NCI-H2171 treated with DMSO at 0.1 percent for 48 hours (cell line): ENCODE measurements at regions not wholly inside any gene's neighbourhood (a gene's known extent, or its start where the extent isn't known, plus 50 kb on each side); places are given as distances from the start of the nearest gene placed in this dataset.

ENCODE experiments used
- DNase-seq: peaks from one replicate; lab custom pipeline; 2025; lab: John Stamatoyannopoulos, UW

DNA sequence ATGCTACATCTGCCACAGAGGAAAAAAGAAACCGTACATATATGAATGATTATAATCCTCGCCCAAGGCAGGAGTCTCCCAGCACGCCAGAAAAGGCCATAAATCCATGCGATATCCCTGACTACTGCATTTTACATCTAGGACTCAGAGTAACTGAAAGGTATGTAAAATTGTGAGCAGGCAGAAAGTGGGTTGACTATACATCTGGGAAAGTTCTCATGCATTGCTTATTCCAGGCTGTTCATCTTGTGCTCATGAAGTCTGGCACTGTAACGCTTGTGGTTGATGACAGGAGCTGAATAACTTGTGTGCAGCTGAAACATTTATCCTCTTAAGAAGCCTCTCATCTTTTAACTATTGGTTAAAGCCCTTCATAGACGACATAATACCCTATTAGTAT, 193.4 kb upstream of the STEAP4 start:
- no peak for DNase-seq

GRCh38 chr7:88495881-88496725, 189.4 kb upstream of the STEAP4 start:
- no peak for DNase-seq

DNA sequence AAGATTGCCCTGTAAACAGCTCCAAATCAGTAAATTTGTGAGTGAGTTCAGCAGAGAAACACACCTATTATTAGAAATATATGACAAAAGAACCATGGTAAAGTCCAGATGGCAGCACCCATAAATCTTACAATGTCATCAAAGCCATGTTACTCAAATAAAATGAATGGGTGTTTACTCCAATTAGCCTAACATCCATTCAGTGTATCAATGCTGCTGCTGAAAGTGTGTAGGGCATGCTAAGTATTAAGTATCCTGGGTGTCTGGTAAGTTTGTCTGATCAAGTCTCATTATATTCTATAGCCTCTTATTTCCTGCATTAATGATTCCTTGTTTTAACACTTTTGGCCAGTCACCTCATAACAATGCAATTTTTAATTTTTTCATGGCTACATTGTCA, 185.5 kb upstream of the STEAP4 start:
- no peak for DNase-seq

DNA sequence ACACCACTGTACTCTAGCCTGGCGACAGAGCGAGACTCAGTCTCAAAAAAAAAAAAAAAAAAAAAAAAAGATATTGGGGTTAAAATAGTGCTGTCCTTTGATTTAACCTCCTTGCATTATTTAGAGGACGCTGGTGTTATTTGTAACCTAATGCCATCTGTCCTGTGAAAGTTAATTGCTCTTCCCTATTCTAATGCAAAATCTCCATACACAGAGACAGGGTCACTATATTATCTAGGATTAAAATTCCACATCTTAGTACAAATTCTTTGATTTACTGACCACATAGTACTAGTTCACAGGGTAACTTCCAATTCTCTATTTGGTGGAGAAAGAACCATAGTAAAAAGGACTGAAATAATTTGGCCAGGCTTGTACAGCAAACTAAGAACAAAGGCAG, 184.2 kb upstream of the STEAP4 start:
- DNase-seq, result no peak

- no peak for DNase-seq
Measured at GRCh38 chr7:88490161-88490560, 183.5 kb upstream of the STEAP4 start.

GRCh38 chr7:88485821-88486220, 179.1 kb upstream of the STEAP4 start:
- DNase-seq, result no peak

GRCh38 chr7:88484551-88484950, 177.9 kb upstream of the STEAP4 start:
- no peak for DNase-seq

- no peak for DNase-seq
Measured at GRCh38 chr7:88480896-88481295, 174.2 kb upstream of the STEAP4 start.

GRCh38 chr7:88480271-88480670, 173.6 kb upstream of the STEAP4 start:
- no peak for DNase-seq

- DNase-seq, result no peak
Measured at GRCh38 chr7:88477976-88478375, 171.3 kb upstream of the STEAP4 start.

DNA sequence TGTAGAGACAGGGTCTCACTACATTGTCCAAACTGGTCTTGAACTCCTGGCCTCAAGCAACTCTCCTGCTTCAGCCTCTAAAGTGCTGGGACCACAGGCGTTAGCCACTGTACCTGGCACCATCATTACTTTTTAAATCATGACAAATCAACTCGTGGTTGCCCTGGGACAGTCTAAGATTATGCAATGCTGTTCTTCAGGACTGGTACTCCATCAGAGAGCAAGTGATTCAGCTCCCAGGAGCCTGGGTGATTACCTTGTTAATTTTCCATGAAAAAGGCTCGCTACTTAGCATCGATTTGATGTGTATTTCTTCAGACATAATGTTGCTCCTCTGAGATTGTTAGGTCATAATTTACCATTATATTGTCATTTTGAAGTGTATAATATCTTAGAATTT, 158.9 kb upstream of the STEAP4 start:
- no peak for DNase-seq

DNA sequence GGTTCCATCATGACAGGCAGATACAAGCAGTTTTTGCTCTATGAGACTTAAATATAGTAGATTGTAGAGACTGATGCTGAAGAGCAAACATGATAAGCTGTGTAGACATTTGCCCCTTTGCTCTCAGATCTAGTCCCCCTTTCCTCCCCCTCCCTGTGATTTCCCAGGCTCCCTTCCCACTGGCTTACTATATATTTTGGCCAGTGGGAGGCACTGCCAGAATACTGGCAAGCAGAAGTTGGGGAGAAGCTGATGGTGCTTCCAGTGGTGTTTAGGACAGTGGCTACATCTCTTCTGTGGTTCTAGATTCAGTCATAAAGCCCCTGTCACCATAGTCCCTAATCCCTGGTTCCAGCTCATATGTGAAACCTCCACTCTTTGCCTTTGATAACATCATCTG, 156.1 kb upstream of the STEAP4 start:
- no peak for DNase-seq

GRCh38 chr7:88460650-88461049, 154.0 kb upstream of the STEAP4 start:
- DNase-seq, result no peak

DNA sequence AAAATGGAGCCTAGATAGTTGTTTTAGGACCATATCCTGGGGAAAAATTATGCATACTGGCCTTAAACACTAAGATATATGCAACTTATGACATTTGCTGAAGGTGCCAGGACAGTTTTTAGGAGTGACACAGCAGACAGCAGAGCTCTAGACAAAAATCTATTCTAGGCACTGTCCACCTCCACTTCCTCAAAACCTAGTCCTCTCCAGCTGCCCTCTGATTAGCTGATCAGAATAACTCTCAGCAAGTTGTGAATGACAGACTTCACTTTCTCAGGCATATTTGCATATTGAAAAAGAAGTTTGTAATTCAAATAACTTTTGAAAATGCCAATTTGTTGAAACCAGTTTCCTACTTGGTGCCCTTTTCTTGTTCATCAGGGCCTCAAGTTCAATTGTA, 152.3 kb upstream of the STEAP4 start:
- DNase-seq, result no peak

DNA sequence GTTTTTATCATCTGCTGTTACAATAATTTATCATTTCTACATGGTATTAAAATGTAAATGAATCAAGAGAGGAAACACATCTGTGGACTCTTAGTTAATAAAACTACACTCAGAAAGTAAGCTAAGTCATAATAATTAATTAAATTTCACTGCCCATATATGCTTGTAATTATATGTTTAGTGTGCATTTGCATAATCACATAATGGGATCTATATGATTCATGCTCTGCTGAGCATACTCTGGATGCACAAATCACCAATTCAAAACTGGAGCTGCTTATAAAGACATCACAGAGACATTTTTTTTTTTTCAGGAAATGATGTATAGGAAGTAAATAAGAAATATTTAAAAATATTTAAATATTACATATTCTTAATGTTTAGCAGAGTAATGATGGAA, 151.6 kb upstream of the STEAP4 start:
- DNase-seq, result no peak

DNA sequence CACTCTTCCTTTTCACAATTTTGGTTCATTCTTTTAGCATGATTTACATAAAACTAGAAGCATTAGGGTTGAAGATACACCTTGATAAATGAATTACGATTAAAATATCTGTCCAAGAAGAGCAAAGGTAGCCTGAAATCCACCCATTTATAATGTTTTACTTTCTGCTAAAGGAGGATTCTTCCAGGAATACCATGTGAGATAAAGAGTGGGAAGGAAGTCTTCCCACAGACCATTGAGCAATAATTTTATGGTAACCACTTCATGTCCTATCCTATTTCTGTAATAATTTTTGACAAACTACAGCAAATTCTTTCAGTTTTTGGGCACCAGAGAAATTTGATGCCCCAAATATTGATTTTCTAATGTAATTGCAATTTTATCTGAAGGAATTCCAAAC, 150.6 kb upstream of the STEAP4 start:
- no peak for DNase-seq

GRCh38 chr7:88456490-88456889, 149.8 kb upstream of the STEAP4 start:
- no peak for DNase-seq

- DNase-seq, result no peak
Measured at GRCh38 chr7:88455696-88456095, 149.0 kb upstream of the STEAP4 start.

DNA sequence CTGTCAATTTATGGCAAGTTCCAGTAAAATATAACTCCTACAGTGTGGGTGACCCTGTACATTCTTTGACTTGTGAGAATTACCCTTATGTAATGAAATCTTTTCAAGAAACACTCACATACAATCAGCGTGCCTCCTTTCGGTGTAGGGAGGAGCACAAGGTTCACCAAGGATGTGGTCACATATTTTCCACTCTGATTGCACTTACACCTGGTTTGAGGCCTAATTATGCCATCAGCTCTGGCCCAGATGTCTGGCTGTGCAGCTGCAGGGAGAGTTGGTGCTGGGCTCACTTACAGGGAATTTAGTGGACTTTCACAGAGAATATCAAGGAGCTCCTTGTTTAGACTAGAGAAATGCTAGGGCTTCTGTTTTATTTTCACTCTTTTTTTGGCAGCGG, 146.0 kb upstream of the STEAP4 start:
- DNase-seq, result no peak

- DNase-seq, result no peak
Measured at GRCh38 chr7:88450874-88451273, 144.2 kb upstream of the STEAP4 start.

DNA sequence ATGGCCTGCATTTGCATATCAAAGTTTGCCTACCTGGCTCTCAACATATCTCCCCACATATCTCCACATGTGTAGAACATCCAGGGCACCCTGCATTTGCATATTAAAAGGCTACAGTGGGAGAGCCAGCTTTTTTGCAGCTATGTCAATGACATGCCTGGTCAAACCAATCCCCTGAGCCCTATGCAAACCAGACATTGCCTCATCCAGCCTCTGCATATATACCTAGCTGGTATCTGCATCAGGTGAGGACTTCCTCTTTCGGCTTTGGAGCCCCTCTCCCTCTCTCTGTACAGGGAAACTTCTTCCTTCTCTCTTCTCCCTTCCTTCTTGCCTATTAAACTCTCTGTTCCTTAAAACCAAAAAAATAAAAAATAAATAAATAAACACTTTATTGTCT, 142.7 kb upstream of the STEAP4 start:
- no peak for DNase-seq

- DNase-seq, result no peak
Measured at GRCh38 chr7:88442413-88442812, 135.7 kb upstream of the STEAP4 start.

GRCh38 chr7:88437132-88437531, 130.4 kb upstream of the STEAP4 start:
- DNase-seq, result no peak

- no peak for DNase-seq
Measured at GRCh38 chr7:88432301-88432700, 125.6 kb upstream of the STEAP4 start.
